ENCODE measurements at regions not wholly inside any gene's neighbourhood (a gene's known extent, or its start where the extent isn't known, plus 50 kb on each side); places are given as distances from the start of the nearest gene placed in this dataset.

DNA sequence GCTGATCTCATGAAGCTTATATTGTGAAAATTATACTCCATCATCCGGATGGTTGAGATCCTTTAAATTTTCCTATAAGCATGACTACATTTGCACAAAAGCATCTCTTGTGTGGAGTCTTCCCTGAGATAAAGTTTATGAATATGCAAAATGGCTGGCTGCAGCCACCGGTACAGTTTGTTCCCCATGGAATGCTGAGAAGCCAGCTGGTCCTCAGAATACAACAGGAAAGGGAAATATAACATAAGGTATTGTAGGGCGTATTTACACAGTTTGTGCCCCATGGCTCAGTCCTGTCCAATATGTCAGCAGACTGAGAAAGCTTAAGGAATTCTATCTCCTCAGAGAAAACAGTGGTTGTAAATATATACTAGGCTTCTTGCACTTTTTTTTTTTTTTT is 468.6 kb downstream of the CNTN6 start:
- no peak overlapping the region for H3K27ac Mint-ChIP-seq (ENCODE audit: unreplicated experiment)
- H3K36me3 Mint-ChIP-seq (ENCODE audit: unreplicated experiment) = no peaks in the 10 kb centered on the region
- TF ChIP-seq, protein P1, sequence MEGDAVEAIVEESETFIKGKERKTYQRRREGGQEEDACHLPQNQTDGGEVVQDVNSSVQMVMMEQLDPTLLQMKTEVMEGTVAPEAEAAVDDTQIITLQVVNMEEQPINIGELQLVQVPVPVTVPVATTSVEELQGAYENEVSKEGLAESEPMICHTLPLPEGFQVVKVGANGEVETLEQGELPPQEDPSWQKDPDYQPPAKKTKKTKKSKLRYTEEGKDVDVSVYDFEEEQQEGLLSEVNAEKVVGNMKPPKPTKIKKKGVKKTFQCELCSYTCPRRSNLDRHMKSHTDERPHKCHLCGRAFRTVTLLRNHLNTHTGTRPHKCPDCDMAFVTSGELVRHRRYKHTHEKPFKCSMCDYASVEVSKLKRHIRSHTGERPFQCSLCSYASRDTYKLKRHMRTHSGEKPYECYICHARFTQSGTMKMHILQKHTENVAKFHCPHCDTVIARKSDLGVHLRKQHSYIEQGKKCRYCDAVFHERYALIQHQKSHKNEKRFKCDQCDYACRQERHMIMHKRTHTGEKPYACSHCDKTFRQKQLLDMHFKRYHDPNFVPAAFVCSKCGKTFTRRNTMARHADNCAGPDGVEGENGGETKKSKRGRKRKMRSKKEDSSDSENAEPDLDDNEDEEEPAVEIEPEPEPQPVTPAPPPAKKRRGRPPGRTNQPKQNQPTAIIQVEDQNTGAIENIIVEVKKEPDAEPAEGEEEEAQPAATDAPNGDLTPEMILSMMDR (IDR thresholded peaks at IDR 0.05; ENCODE audit: partially characterized antibody, unreplicated experiment) = no peak
- no peak for DNase-seq
- H3K9me3 Mint-ChIP-seq (ENCODE audit: unreplicated experiment) = no peaks in the 10 kb centered on the region
- no peaks in the 10 kb centered on the region for H3K27me3 Mint-ChIP-seq (ENCODE audit: unreplicated experiment)
- no peak overlapping the region for H3K4me3 Mint-ChIP-seq (ENCODE audit: unreplicated experiment)
- H3K4me1 Mint-ChIP-seq (ENCODE audit: low read depth, unreplicated experiment) = peaks cover 12% of the 10 kb centered on the region

DNA sequence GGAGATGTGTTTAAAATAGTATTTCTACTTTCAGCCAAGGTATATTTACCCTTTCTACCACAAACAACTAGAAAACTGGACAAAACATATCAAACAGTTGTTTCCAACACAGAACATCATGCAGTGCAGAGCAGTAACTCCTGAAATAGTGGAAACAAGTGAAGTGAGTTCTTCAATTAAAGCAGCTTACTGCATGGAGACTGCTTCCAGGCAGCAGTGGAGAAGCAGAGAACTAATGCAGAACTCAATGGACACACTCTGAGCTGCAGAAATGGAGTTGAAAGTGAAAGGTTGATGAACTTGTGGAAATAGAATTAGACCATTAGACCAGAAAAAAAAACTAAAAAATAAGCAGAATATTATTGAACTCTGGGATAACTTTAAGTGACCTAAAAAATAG is 478.9 kb downstream of the CNTN6 start:
- H3K4me1 Mint-ChIP-seq (ENCODE audit: low read depth, unreplicated experiment) = peaks cover 2% of the 10 kb centered on the region
- DNase-seq = no peak
- H3K27ac Mint-ChIP-seq (ENCODE audit: unreplicated experiment) = no peak overlapping the region
- no peaks in the 10 kb centered on the region for H3K27me3 Mint-ChIP-seq (ENCODE audit: unreplicated experiment)
- no peak overlapping the region for H3K4me3 Mint-ChIP-seq (ENCODE audit: unreplicated experiment)
- no peaks in the 10 kb centered on the region for H3K36me3 Mint-ChIP-seq (ENCODE audit: unreplicated experiment)
- TF ChIP-seq, protein P1 (IDR thresholded peaks at IDR 0.05; ENCODE audit: partially characterized antibody, unreplicated experiment) = no peak
- H3K9me3 Mint-ChIP-seq (ENCODE audit: unreplicated experiment) = no peaks in the 10 kb centered on the region

DNA sequence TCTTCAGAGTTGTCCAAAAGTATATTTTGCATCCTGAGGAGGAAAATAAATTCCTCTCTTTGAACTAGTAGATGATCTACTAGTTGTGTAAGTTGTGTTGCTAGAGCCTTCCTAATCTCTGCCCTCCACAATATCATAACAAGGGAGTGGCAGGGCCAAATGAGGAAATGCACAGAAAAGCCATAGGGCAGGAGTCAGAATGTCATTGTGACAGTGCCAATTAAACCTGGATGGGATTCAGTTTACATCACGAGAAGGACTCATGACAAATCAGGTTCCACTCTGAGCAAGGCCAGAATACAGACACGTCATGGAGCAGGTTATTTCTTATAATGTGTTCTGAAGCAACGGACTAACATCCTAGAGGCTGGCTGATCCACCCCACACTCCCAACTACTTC is 483.2 kb downstream of the CNTN6 start:
- Mint-ChIP-seq H3K36me3 (ENCODE audit: unreplicated experiment) (no peaks in the 10 kb centered on the region), H3K4me1 (ENCODE audit: low read depth, unreplicated experiment) (no peaks in the 10 kb centered on the region), H3K27ac (ENCODE audit: unreplicated experiment) (no peak overlapping the region), H3K27me3 (ENCODE audit: unreplicated experiment) (no peaks in the 10 kb centered on the region), H3K4me3 (ENCODE audit: unreplicated experiment) (no peak overlapping the region), H3K9me3 (ENCODE audit: unreplicated experiment) (no peaks in the 10 kb centered on the region)
- TF ChIP-seq, protein P1 (IDR thresholded peaks at IDR 0.05; ENCODE audit: partially characterized antibody, unreplicated experiment) = no peak
- DNase-seq = no peak

GRCh38 chr3:1578124-1578806 is 485.4 kb downstream of the CNTN6 start:
- no peaks in the 10 kb centered on the region for H3K4me1 Mint-ChIP-seq (ENCODE audit: low read depth, unreplicated experiment)
- H3K36me3 Mint-ChIP-seq (ENCODE audit: unreplicated experiment) = no peaks in the 10 kb centered on the region
- no peak overlapping the region for H3K4me3 Mint-ChIP-seq (ENCODE audit: unreplicated experiment)
- TF ChIP-seq, protein P1 (IDR thresholded peaks at IDR 0.05; ENCODE audit: partially characterized antibody, unreplicated experiment) = no peak
- H3K9me3 Mint-ChIP-seq (ENCODE audit: unreplicated experiment) = no peaks in the 10 kb centered on the region
- H3K27ac Mint-ChIP-seq (ENCODE audit: unreplicated experiment) = no peak overlapping the region
- no peak for DNase-seq
- H3K27me3 Mint-ChIP-seq (ENCODE audit: unreplicated experiment) = no peaks in the 10 kb centered on the region

GRCh38 chr3:1583044-1583443 is 490.2 kb downstream of the CNTN6 start:
- Mint-ChIP-seq H3K36me3 (ENCODE audit: unreplicated experiment) (peaks cover 12% of the 10 kb centered on the region), H3K4me1 (ENCODE audit: low read depth, unreplicated experiment) (no peaks in the 10 kb centered on the region), H3K27ac (ENCODE audit: unreplicated experiment) (no peak overlapping the region), H3K27me3 (ENCODE audit: unreplicated experiment) (peaks cover 3% of the 10 kb centered on the region), H3K9me3 (ENCODE audit: unreplicated experiment) (peaks cover 2% of the 10 kb centered on the region), H3K4me3 (ENCODE audit: unreplicated experiment) (no peak overlapping the region)
- no peak for DNase-seq
- TF ChIP-seq, protein P1 (IDR thresholded peaks at IDR 0.05; ENCODE audit: partially characterized antibody, unreplicated experiment) = no peak

All from glutamatergic neuron (in vitro differentiated cells).